NCI-H345 treated with DMSO at 0.1 percent for 48 hours (cell line): ENCODE measurements at regions not wholly inside any gene's neighbourhood (a gene's known extent, or its start where the extent isn't known, plus 50 kb on each side); places are given as distances from the start of the nearest gene placed in this dataset.
"Not testable (repeated sequence)": the region's sequence is repeated elsewhere in the genome, so short reads cannot be mapped to it uniquely, and the experiment has no call there.

Experiments used
- DNase-seq: peaks from one replicate; lab custom pipeline; 2025; ENCODE audit not compliant: unreplicated experiment; lab: John Stamatoyannopoulos, UW

DNA sequence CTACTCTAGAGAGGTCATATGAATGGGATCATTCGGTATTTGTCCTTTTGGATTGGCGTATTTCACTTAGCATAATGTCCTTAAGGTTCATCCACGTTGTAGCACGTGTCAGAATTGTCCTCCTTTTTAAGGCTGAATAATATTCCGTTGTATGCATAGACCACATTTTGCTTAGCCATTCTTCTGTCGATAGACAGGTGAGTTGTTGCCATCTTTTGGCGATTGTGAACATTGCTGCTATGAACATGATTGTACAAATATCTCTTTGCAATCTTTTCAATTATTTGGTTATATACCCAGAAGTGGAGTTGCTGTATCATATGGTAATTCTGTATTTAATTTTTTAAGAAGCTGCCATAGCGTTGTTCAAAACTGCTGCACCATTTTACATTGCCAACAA lies 52.4 kb upstream of the GOLGA8J start:
- DNase-seq: no peak

DNA sequence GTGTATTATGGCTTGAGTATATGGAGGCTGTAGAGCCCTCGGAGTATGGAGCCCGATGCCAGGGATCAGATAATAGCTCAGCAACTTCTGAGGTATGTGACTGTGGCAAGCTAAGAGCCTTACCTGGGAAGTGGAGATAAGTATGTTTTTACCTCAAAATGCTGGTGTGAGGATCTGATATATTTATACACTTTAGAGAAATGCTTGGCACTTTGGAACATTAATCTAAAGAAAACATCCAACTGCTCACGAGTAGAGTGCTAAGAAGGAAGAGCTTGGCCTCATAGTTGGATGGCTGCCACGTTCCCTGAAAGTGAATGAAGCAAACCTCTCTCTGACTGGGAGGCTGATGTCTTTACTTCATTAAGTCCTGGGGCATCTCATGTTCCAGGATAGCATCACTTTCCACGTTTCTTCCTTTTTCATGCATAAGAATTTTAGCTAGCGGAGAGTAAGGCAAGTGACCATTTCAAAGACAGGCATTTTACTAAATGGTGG lies 58.9 kb upstream of the GOLGA8J start:
- no peak for DNase-seq

DNA sequence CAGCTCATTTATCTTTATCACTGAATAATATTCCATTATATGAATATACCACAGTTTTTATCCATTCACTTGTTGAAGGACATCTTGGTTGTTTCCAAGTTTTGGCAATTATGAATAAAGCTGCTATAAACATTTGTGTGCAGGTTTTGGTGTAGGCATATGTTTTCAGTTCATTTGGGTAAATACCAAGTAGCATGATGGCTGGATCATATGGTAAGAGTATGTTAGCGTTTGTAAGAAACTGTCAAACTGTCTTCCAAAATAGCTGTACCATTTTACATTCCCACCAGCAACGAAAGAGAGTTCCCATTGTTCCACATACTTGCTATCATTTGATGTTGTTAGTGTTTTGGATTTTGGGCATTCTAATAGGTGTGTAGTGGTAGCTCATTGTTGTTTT lies 72.0 kb upstream of the GOLGA8J start:
- no peak for DNase-seq

DNA sequence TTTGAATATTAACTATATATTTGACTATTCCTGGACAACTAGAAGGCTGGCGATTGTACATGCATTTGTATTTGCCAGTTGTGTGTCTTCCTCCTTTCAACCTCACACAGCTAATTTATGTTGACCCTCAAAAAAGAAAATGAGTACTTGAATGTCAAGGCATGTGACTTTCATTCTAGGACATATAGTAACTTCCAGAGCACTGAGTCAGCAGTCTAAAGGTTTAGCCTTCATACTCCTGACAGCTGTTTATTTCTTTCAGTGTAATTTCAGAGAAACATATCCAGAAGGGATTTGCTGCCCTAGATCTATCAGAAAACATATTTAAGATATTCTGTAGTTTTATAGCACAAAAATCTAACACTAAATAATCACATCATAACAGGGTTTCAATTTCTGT lies 74.6 kb upstream of the GOLGA8J start:
- DNase-seq: no peak

DNA sequence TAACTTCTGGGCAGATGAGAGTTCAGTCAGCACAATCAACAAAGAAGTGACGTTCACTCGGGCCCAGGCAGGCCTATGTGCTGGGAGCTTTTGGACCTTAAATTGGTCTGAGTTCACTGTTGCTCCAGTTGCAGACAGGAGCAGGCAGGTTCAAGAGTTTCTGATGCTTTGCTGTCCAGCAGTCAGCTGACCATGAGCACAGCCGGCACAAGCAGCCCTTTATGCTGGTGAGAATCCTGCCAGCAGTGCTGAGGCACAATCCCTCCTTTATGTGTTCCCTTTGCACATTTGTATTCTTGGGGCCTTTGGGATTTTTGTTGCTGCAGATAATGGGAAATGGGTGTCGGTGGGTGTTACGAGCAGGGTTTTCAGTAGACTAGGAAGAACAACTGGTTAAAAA lies 81.2 kb upstream of the GOLGA8J start:
- no peak for DNase-seq

DNA sequence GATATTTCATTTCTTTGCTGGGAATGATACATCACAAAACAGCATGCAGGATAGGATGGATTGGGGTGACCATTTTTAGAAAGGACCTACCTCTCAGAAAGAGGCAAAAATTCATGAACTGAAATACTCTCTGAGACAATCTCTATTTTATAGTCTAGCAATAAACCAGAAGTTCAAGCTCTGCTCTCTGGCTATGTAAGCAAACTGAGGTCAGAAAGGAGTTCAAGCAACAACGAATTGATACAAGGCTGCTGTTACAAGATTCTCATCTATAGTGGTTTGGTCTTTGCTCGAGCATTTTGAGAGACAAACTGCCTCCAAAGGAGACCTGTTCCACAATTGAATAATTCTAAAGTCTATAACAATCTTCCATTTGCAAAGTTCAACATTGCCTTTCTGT lies 84.7 kb upstream of the GOLGA8J start:
- no peak for DNase-seq

DNA sequence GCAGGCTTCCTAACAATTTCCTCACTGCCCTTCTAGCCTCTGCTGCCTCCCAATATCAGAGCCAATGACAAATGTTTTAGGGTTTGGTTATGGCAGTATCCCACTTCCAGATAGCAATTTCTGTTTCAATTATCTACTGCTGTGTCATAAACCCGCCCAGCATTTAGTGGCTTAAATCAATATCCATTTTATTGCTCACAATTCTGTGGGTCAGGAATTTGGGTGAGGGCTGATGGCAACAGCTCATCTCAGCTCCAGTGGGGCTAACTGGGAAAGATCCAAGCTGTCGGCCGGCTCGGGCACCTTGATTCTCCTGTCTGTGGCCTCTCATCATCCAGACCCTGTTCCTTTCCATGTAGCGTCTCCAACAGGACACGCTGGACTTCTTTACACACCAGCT lies 85.3 kb upstream of the GOLGA8J start:
- no peak for DNase-seq

DNA sequence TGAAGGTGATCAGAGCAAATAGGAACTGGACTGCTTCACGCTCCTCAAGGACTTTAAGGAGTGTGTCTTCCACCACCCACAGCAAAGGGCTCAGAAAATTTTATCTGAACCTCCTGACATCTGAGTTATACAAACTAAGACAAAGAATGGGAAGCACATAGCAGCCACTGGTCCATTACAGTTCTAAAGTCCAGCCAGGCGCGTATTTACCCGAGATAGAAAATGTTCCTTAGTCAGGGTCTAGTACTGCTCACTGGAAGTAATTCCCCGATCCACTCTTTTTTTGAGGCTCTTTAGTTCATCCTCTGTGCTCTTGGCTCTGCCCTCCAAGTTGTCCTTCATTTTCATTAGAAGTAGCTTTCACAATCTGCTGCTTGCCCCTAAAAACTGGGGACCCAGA lies 88.5 kb upstream of the GOLGA8J start:
- no peak for DNase-seq

DNA sequence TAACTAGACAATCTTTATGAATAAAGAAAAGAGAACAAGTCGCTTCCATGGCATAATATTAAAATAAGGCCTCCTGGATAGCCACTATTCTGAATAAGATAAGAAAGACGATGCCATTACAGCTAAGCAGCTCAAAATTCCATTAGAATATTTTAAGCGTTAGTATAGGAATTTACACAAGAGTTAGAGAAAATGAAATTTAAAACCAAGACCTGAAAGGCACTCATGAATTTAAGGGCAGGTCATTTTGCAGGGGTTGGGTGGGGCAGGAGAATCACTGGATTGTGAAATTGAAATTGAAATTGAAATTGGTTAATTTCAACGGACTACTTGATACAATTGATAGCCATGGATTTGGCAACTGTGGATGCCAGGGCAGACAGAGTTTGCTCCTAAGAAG lies 91.8 kb upstream of the GOLGA8J start:
- DNase-seq: no peak

DNA sequence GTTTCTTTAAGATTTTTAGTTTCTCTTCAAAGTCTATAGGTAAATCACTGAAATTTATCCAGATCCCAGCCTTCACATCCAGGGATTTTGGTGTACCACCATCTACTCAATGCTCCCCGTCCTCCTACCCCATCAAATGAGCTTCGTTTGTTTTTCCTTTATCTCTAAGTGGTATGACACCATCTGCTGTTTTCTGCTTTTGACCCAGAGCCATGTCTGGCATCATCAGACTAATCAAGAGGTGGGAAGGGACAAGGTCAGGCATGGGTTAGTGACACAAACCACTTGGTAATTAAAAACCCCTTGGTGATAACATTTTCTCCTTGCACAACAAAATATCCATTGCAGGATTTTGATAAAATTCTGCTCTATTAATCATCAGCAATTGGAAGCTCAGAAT lies 92.7 kb upstream of the GOLGA8J start:
- DNase-seq: no peak

DNA sequence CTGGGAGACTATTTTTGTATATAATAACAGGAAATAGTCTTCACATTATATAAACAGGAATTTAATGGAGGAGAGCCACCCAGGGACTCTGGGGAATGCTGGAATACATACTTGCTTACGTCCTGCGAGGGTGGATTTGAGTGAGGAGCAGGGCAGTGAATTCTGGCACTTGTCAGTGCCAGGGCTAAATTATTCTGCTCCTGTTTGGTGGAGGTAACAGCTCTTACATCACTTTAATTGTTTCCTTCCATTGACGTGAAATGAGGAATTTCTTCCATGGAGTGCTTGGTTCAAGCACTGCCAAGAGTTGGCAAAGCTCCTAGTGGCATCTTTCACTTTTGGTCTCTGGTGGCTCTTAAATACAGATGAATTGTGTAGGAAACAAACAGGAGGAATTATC lies 94.1 kb upstream of the GOLGA8J start:
- no peak for DNase-seq

DNA sequence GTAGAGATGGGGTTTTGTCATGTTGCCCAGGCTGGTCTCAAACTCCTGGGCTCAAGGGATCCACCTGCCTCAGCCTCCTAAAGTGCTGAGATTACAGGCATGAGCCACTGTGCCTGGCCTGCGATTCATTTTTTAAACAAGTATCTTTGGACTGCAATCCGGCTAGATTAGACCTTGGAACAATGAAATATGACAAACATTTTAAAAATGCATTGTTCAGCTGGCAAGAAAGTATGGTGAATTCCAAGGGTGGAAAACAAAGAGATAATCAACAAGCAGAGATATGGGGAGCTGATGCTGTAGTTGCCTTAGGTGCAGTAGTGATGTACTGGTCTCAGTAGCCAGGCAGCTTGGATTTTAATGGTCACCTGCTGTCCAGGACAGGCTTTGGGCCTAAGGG lies 95.8 kb upstream of the GOLGA8J start:
- DNase-seq: no peak

DNA sequence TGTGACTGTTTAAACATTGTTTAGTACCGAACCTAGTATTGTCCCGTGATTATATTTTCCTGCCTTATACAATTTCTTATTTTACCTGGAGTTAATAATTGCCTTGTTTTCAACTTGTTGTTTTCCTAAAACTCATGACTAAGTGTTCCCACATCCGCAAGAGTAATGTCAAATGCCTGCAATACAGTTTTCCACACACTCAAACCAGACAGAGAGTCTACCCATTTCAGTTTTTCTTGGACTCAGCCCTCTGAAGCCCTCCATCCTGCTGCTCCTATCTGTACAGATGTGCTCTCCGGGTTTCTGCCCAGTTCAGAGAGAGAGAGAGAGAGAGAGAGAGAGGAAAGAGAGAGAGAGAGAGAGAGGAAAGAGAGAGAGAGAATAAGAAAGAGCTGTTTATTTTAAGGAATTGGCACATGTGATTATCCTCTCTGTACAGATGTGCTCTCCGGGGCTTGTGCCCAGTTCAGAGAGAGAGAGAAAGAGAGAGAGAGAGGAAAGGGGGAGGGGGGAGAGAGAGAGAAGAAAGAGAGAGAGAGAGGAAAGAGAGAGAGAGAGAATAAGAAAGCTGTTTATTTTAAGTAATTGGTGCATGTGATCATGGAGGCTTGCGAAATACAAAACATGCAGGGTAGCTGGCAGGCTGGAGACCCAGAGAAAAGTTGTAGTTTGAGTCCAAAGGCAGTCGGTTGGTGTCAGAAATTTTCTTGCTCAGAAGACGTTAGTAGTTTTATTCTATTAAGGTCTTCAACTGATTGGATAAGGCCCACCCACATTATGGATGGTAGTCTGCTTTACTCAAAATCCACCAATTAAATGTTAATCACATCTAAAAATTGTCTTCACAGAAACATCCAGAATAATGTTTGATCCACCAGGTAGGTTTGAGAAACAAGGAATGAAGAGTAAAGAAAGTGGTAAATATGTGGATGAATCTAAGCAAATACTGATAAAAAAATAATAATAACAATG lies 104.1 kb upstream of the GOLGA8J start:
- no peak for DNase-seq

DNA sequence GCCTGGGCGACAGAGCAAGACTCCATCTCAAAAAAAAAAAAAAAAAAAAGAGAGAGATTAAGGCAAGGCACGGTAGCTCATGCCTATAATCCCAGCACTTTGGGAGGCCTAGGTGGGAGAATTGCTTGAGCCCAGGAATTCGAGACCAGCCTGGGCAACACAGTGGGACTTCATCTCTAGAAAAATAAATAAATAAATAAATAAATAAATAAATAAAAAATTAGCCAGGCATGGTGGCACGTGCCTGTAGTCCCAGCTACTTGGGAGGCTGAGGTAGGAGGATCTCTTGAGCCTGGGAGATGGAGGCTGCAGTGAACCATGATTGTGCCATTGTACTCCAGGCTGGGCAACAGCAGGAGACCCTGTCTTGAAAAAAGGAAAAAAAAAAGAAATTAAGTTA lies 108.7 kb upstream of the GOLGA8J start:
- not testable (repeated sequence) for DNase-seq

DNA sequence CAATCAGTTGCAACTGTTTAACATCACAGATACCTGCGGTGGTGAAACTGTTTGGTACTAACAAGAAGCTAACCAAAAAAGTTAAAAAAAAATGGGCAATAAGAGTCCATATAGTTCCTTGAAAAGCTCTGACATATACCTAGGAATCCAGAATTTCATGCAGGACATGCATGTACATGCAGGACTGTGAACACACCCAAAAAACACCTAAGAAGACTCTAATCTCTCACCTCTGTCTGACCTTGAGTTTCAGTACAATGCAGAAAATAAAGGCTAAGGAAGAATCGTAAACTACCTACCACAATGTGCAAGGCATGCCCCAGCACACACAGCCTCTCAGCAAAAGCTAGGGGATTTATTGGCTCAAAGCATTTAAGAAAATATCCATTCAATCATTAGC lies 110.7 kb upstream of the GOLGA8J start:
- DNase-seq: no peak

DNA sequence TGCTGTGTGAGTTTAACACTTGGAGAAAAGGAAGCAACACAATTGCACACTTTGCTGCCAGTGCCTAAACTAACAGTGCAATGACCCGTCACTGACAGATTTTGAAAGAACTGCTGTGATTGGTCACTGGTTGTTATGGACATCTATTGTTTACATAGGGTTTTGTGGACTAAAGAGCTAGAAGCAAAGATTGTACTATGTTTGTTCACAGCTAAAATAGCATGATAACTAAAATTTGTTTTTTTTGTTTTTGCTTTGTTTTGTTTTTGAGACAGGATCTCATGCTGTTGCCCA lies 112.4 kb upstream of the GOLGA8J start:
- DNase-seq: no peak

DNA sequence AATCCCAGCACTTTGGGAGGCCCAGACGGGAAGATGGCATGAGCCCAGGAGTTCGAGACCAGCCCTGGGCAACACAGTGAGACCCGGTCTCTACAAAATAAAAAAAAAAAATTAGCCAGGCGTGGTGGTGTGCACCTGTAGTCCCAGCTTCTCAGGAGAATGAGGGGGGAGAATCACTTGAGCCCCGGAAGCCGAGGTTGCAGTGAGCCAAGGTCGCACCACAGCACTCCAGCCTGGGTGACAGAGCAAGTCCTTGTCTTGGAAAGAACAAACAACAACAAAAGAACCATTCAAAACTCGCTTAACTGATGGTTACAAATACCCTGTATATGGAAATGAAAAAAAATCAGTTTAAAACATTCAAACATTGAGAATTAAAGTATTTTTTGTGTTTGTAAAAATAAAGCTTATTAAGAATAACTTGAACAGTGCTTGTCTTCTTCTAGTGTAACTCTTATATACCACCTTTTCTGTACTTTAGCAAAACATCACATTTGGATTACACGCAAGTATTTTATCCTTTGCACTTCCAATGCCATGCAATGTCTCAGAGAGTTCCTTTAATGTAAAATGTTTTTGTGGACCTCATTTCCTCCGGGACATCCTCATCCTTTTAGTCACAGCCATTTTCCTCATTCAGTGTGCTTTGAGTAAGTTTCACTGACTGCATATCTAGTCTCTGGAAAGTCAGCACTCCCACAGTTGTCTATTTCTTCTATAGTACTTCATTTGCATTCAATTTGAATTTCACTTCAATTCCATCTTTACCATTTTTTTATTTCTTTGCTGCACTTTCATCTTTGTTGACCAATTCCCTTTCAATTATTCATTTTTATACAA lies 113.0 kb upstream of the GOLGA8J start:
- DNase-seq: no peak

DNA sequence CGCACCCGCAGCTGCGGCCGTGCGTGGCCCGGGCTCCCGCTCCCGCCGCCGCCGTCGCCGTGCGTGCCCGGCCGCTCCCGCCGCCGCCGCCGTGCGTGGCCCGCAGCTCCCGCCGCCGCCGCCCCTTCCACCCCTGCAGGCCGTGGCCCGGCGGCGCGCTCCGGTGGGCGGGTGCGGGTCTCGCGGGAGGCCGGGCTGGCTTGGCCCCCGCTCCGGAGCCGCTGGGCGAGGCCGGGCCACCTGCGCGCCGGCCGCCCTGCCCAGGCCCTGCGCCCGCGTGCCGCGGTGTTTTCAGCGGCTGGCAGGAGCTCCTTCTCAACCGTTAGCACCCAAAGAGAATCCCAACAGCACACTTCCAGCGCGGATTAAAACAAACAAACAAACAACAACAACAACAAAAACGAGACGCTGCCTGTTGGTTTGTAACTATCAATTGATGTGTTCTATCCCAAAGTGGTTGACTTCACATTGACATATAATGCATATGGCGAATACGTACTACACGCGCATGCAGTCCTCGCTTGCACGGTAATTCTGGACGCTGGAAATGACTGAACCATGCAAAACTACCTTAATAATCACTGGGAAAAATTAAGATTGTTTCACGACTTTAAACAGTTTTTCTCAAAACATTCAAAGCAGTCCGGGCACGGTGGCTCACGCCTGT lies 113.7 kb upstream of the GOLGA8J start:
- DNase-seq: no peak

DNA sequence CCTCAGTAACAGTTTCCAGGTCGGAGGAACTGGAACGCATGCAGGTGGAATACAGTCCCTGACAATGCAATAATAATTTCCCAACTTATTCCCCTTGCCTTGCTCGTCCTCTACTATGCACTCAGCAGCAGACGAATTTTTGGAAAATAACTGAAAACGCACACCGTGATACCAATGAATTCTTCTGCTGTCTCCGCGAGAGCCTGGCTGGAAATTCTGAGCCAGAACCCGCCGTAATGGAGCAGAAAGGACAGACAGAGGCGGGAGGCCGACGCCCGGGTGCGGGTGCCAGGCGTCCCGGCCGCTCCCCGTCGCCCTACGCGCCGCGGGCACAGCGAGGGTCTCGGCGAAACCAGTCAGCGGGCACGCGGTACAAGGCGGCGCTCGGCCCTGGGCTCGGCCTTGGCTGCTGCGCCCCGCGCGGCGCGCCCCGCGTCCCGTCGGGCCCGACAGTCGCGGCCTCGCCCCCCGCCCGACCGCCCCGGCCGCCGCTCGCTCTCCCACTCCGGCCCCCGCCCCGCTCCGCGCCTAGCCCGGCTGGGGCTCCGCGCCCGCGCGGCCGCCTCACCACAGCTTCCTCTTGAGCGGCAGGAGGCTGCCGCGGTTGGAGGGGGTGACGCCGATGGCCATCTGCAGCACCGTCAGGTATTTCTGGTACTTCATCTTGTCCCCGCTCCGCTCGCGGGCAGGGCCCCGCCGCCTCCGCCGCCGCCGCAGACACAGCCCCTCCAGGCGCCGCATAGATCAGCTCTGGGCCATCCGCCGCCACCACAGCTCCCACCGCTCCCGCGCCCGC lies 114.5 kb upstream of the GOLGA8J start:
- DNase-seq: no peak

DNA sequence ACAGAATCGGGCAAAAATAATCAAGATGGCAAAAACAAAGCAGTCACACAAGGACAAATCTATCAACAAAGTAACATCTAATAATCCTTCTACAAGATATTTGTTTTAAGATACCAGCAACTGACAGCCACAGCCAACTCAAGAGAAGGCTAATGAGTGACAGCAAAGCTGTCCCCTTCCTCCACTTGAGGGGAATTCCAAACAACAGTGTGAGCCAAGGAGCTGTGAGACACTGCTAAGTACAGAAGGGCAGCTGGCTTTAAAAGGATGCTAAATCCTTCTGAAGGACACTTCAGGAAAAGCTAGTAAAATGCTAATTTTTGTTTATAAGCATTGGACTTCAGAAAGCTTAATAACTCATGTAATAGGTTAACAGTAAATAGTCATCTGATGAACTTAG lies 120.3 kb upstream of the GOLGA8J start:
- no peak for DNase-seq
